ENCODE measurements at regions not wholly inside any gene's neighbourhood (a gene's known extent, or its start where the extent isn't known, plus 50 kb on each side); places are given as distances from the start of the nearest gene placed in this dataset.

DNA sequence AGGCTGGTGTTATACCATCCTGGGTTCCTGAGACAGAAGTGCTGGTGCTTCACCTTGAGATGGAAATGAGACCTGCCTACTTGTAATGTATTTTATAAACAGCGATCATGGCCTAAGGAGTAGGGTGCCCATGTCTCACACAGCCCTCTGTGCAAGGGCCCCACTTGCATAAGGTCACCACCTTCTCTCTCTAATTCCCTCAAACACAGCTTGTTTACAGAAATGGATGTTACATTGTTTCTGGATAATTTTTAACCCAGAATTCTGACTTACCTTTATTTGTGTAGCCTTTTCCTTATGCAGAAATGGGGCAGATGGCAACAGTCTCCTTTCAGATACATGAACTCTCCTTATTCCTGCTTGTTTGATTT lies 95.1 kb upstream of the UMPS start:
- Histone ChIP-seq H3K4me3 (ENCODE audit: low read depth, low read length) (no peak overlapping the region), H3K27me3 (ENCODE audit: control insufficient read depth, insufficient read depth, low read length) (peaks cover 6% of the 10 kb centered on the region), H3K36me3 (ENCODE audit: control insufficient read depth, insufficient read depth, low read length) (no peaks in the 10 kb centered on the region)
- TF ChIP-seq CTCF (IDR thresholded peaks at IDR 0.05; ENCODE audit: insufficient read depth, low read length, severe bottlenecking) = no peak
- DNase-seq (ENCODE audit: low read depth) (no peak), FAIRE-seq (no peak)

GRCh38 chr3:124636101-124636862 lies 94.0 kb upstream of the UMPS start:
- no peak for DNase-seq (ENCODE audit: low read depth)
- peaks cover 6% of the 10 kb centered on the region for H3K27me3 ChIP-seq (ENCODE audit: control insufficient read depth, insufficient read depth, low read length)
- H3K36me3 ChIP-seq (ENCODE audit: control insufficient read depth, insufficient read depth, low read length) = no peaks in the 10 kb centered on the region
- no peak for FAIRE-seq
- H3K4me3 ChIP-seq (ENCODE audit: low read depth, low read length) = no peak overlapping the region
- TF ChIP-seq CTCF (IDR thresholded peaks at IDR 0.05; ENCODE audit: insufficient read depth, low read length, severe bottlenecking) = no peak

DNA sequence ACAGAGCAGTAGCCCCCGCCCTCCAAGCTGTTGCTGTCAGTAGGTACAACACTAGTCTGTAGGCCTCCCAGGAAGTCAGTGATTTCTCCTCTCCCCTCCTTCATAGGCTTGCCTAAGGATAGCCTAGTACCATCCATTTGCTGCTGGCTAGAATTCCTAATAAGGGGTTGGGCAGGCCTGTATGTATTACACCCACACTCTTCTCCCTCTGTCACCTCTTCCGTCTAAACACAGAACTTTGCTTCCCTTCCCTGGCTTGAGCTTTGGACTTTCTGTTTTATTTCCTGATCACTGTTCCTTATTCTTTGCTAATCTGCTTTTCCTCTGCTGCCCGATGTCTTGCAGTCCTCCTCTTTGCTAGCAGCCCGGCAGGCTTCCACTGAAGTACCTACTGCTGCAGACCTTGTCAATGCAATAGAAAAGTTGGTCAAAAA lies 93.4 kb upstream of the UMPS start:
- DNase-seq (ENCODE audit: low read depth) (no peak), FAIRE-seq (no peak)
- Histone ChIP-seq H3K36me3 (ENCODE audit: control insufficient read depth, insufficient read depth, low read length) (no peaks in the 10 kb centered on the region), H3K27me3 (ENCODE audit: control insufficient read depth, insufficient read depth, low read length) (peaks cover 6% of the 10 kb centered on the region), H3K4me3 (ENCODE audit: low read depth, low read length) (no peak overlapping the region)
- TF ChIP-seq CTCF (IDR thresholded peaks at IDR 0.05; ENCODE audit: insufficient read depth, low read length, severe bottlenecking) = no peak

- DNase-seq (ENCODE audit: low read depth) (peak; percentile 7), FAIRE-seq (no peak)
- H3K36me3 ChIP-seq (ENCODE audit: control insufficient read depth, insufficient read depth, low read length) = no peaks in the 10 kb centered on the region
- no peak for TF ChIP-seq CTCF (IDR thresholded peaks at IDR 0.05; ENCODE audit: insufficient read depth, low read length, severe bottlenecking)
- H3K27me3 ChIP-seq (ENCODE audit: control insufficient read depth, insufficient read depth, low read length) = peaks cover 6% of the 10 kb centered on the region
- no peak overlapping the region for H3K4me3 ChIP-seq (ENCODE audit: low read depth, low read length)
Measured at GRCh38 chr3:124639406-124640237, 90.6 kb upstream of the UMPS start.

- no peak for DNase-seq (ENCODE audit: low read depth)
- no peak overlapping the region for H3K4me3 ChIP-seq (ENCODE audit: low read depth, low read length)
- no peaks in the 10 kb centered on the region for H3K36me3 ChIP-seq (ENCODE audit: control insufficient read depth, insufficient read depth, low read length)
- no peak for TF ChIP-seq CTCF (IDR thresholded peaks at IDR 0.05; ENCODE audit: insufficient read depth, low read length, severe bottlenecking)
- FAIRE-seq = no peak
- H3K27me3 ChIP-seq (ENCODE audit: control insufficient read depth, insufficient read depth, low read length) = peaks cover 6% of the 10 kb centered on the region
Measured at GRCh38 chr3:124640635-124641306, 89.5 kb upstream of the UMPS start.

Data from bronchial epithelial cell (primary cell).